ENCODE measurements at regions not wholly inside any gene's neighbourhood (a gene's known extent, or its start where the extent isn't known, plus 50 kb on each side); places are given as distances from the start of the nearest gene placed in this dataset.

GRCh38 chr6:90354961-90355360 lies 58.3 kb upstream of the BACH2 start:
- ATAC-seq, result no peak
- TF ChIP-seq TOX (CRISPR knock-in tag; IDR thresholded peaks at IDR 0.05; ENCODE audit: borderline replicate concordance) (no peak), CREB5 (CRISPR knock-in tag; IDR thresholded peaks at IDR 0.05; ENCODE audit: low read depth) (no peak), ZNF565 (CRISPR knock-in tag; conservative IDR thresholded peaks at IDR 0.05; ENCODE audit: low read depth) (no peak), TSHZ2 (CRISPR knock-in tag; IDR thresholded peaks at IDR 0.05) (no peak), ZC3H10 (CRISPR knock-in tag; IDR thresholded peaks at IDR 0.05) (no peak), BACH2 (CRISPR knock-in tag; IDR thresholded peaks at IDR 0.05; ENCODE audit: borderline replicate concordance) (no peak), GLIS3 (CRISPR knock-in tag; IDR thresholded peaks at IDR 0.05) (no peak), ISL1 (CRISPR knock-in tag; IDR thresholded peaks at IDR 0.05) (no peak), RARB (CRISPR knock-in tag; IDR thresholded peaks at IDR 0.05) (no peak)

GRCh38 chr6:90351696-90352095 lies 55.1 kb upstream of the BACH2 start:
- no peak for TF ChIP-seq SNAI2 (CRISPR knock-in tag; IDR thresholded peaks at IDR 0.05)
- no peak for TF ChIP-seq ZNF70 (CRISPR knock-in tag; IDR thresholded peaks at IDR 0.05)
- no peak for TF ChIP-seq ISL1 (CRISPR knock-in tag; IDR thresholded peaks at IDR 0.05)
- no peak for TF ChIP-seq ZFP30 (CRISPR knock-in tag; IDR thresholded peaks at IDR 0.05)
- TF ChIP-seq ARNTL (CRISPR knock-in tag; IDR thresholded peaks at IDR 0.05; ENCODE audit: borderline replicate concordance, low read depth), result no peak
- no peak for TF ChIP-seq GLIS3 (CRISPR knock-in tag; IDR thresholded peaks at IDR 0.05)
- no peak for TF ChIP-seq ZC3H10 (CRISPR knock-in tag; IDR thresholded peaks at IDR 0.05)
- TF ChIP-seq BACH2 (CRISPR knock-in tag; IDR thresholded peaks at IDR 0.05; ENCODE audit: borderline replicate concordance), result no peak
- no peak for TF ChIP-seq TOX (CRISPR knock-in tag; IDR thresholded peaks at IDR 0.05; ENCODE audit: borderline replicate concordance)
- TF ChIP-seq CREB5 (CRISPR knock-in tag; IDR thresholded peaks at IDR 0.05; ENCODE audit: low read depth), result no peak
- no peak for TF ChIP-seq PPARA (CRISPR knock-in tag; IDR thresholded peaks at IDR 0.05; ENCODE audit: borderline replicate concordance)
- no peak for TF ChIP-seq CSDC2 (CRISPR knock-in tag; IDR thresholded peaks at IDR 0.05)
- no peak for TF ChIP-seq ZNF8 (CRISPR knock-in tag; IDR thresholded peaks at IDR 0.05)
- TF ChIP-seq RARB (CRISPR knock-in tag; IDR thresholded peaks at IDR 0.05), result no peak
- ATAC-seq, result no peak

GRCh38 chr6:90350689-90351554 lies 54.3 kb upstream of the BACH2 start:
- ATAC-seq, result no peak
- no peak for TF ChIP-seq TSHZ2 (CRISPR knock-in tag; IDR thresholded peaks at IDR 0.05)
- TF ChIP-seq CSDC2 (CRISPR knock-in tag; IDR thresholded peaks at IDR 0.05), result no peak
- TF ChIP-seq ZFP3 (CRISPR knock-in tag; IDR thresholded peaks at IDR 0.05), result no peak
- no peak for TF ChIP-seq ZNF70 (CRISPR knock-in tag; IDR thresholded peaks at IDR 0.05)
- no peak for TF ChIP-seq ZFP30 (CRISPR knock-in tag; IDR thresholded peaks at IDR 0.05)
- no peak for TF ChIP-seq ISL1 (CRISPR knock-in tag; IDR thresholded peaks at IDR 0.05)
- TF ChIP-seq TCF4 (CRISPR knock-in tag; IDR thresholded peaks at IDR 0.05; ENCODE audit: borderline replicate concordance), result no peak
- no peak for TF ChIP-seq CSRNP3 (CRISPR knock-in tag; IDR thresholded peaks at IDR 0.05)
- no peak for TF ChIP-seq ZNF8 (CRISPR knock-in tag; IDR thresholded peaks at IDR 0.05)
- no peak for TF ChIP-seq OSR1 (CRISPR knock-in tag; IDR thresholded peaks at IDR 0.05)
- no peak for TF ChIP-seq BACH2 (CRISPR knock-in tag; IDR thresholded peaks at IDR 0.05; ENCODE audit: borderline replicate concordance)
- no peak for TF ChIP-seq CREB5 (CRISPR knock-in tag; IDR thresholded peaks at IDR 0.05; ENCODE audit: low read depth)
- no peak for TF ChIP-seq ESRRG (CRISPR knock-in tag; IDR thresholded peaks at IDR 0.05)
- TF ChIP-seq PATZ1 (CRISPR knock-in tag; IDR thresholded peaks at IDR 0.05; ENCODE audit: borderline replicate concordance), result no peak
- no peak for TF ChIP-seq ARNTL (CRISPR knock-in tag; IDR thresholded peaks at IDR 0.05; ENCODE audit: borderline replicate concordance, low read depth)
- TF ChIP-seq GLIS3 (CRISPR knock-in tag; IDR thresholded peaks at IDR 0.05), result no peak
- no peak for TF ChIP-seq ZNF565 (CRISPR knock-in tag; conservative IDR thresholded peaks at IDR 0.05; ENCODE audit: low read depth)
- no peak for TF ChIP-seq PPARA (CRISPR knock-in tag; IDR thresholded peaks at IDR 0.05; ENCODE audit: borderline replicate concordance)
- TF ChIP-seq RARB (CRISPR knock-in tag; IDR thresholded peaks at IDR 0.05), result no peak

Data from SK-N-SH treated with all-trans-retinoic acid at 6 μM for 48 hours (cell line).